Natural killer cell (primary cell): ENCODE measurements at regions not wholly inside any gene's neighbourhood (a gene's known extent, or its start where the extent isn't known, plus 50 kb on each side); places are given as distances from the start of the nearest gene placed in this dataset.
A peak's percentile ranks its signal among the peaks of the same experiment; 100 is the strongest.
"Not testable (repeated sequence)": the region's sequence is repeated elsewhere in the genome, so short reads cannot be mapped to it uniquely, and the experiment has no call there.

Experiments used
- ATAC-seq, 3 donors: fragments of 150-1000 bp in 2 of 3; fragments of 200-7000 bp in 1 of 3; cut with Tn5 transposase; 1 replicate in 1 of 3; 2 replicates in 2 of 3; pipeline ENCODE4 v1.10.0; 2021; ENCODE audit warnings: mild to moderate bottlenecking in 2 of 3, moderate library complexity in 2 of 3
- DNase-seq, 2 donors: peaks; one replicate each; pipeline versions ENCODE4 v3.0.0 to v3.0.0-alpha.2; 2013 to 2021; ENCODE audit warnings: mixed read lengths in 1 of 2
- H3K27ac ChIP-seq: one replicate; pipeline ENCODE4 v1.5.1; 2013; ENCODE audit warnings: mild to moderate bottlenecking, low read length
- H3K27me3 ChIP-seq: one replicate; pipeline ENCODE4 v1.6.1; 2013; ENCODE audit warnings: low read length; ENCODE audit not compliant: control insufficient read depth, insufficient read depth
- H3K36me3 ChIP-seq: one replicate; pipeline ENCODE4 v1.6.1; 2013; ENCODE audit warnings: low read length; ENCODE audit not compliant: control insufficient read depth, insufficient read depth
- H3K4me1 ChIP-seq: one replicate; pipeline ENCODE4 v1.6.1; 2013; ENCODE audit warnings: low read length; ENCODE audit not compliant: control insufficient read depth, insufficient read depth
- H3K4me3 ChIP-seq: one replicate; pipeline ENCODE4 v1.5.1; 2013; ENCODE audit warnings: low read length
- H3K9me3 ChIP-seq: one replicate; pipeline ENCODE4 v1.6.1; 2013; ENCODE audit warnings: low read length; ENCODE audit not compliant: control insufficient read depth, insufficient read depth
- H3K27ac Mint-ChIP-seq, 2 donors: one replicate each; pipeline ENCODE4 v1.8.0; 2022; ENCODE audit warnings: mild to moderate bottlenecking in 2 of 2, mixed read lengths in 2 of 2, moderate library complexity in 1 of 2
- H3K27me3 Mint-ChIP-seq, 2 donors: one replicate each; pipeline ENCODE4 v1.8.0; 2022; ENCODE audit warnings: low read depth in 2 of 2, mixed read lengths in 2 of 2
- H3K36me3 Mint-ChIP-seq: one replicate; pipeline ENCODE4 v1.8.0; 2022; ENCODE audit warnings: mixed read lengths
- H3K4me1 Mint-ChIP-seq, 2 donors: one replicate each; pipeline ENCODE4 v1.8.0; 2022; ENCODE audit warnings: mixed read lengths in 2 of 2
- H3K4me3 Mint-ChIP-seq: one replicate; pipeline ENCODE4 v1.8.0; 2022; ENCODE audit warnings: mild to moderate bottlenecking, moderate library complexity, mixed read lengths
- H3K9me3 Mint-ChIP-seq, 2 donors: one replicate each; pipeline ENCODE4 v1.8.0; 2022; ENCODE audit warnings: mixed read lengths in 2 of 2
- CTCF ChIP-seq: fragments of 200-600 bp; IDR thresholded peaks from one replicate; pipeline ENCODE4 v1.8.0; 2022; ENCODE audit warnings: antibody characterized with exemption
- WGBS: methylation state at CpG from one replicate; pipeline ENCODE4 v1.1.7; 2013; ENCODE audit warnings: missing lambda C conversion rate; ENCODE audit not compliant: insufficient coverage; 5-methylcytosine and 5-hydroxymethylcytosine counted together
- intact Hi-C: fragments of 100-400 bp; cut with micrococcal nuclease; formaldehyde crosslinking; loops from one replicate; pipeline ENCODE4 v1.14.2; 2022

- H3K36me3 Mint-ChIP-seq, H3K9me3 Mint-ChIP-seq, H3K9me3 ChIP-seq, H3K4me1 ChIP-seq, DNase-seq, intact Hi-C loops, H3K27me3 ChIP-seq, H3K27ac ChIP-seq, H3K4me3 ChIP-seq, H3K4me1 Mint-ChIP-seq, H3K4me3 Mint-ChIP-seq, H3K36me3 ChIP-seq, H3K27me3 Mint-ChIP-seq, H3K27ac Mint-ChIP-seq: not testable (repeated sequence)
- no CpG with 5 or more reads among the region's 13 CpGs for WGBS
- peak in 2 of 3 donors; percentile 15 for ATAC-seq
Measured at GRCh38 chr1:146448877-146449246, 220.0 kb upstream of the NOTCH2NLA start.

GRCh38 chr1:146448212-146448876 is 219.5 kb upstream of the NOTCH2NLA start:
- WGBS = no CpG with 5 or more reads among the region's 4 CpGs
- peak in 2 of 3 donors; percentile 36 to 40 for ATAC-seq
- intact Hi-C loops = not testable (repeated sequence)

GRCh38 chr1:146443871-146444222 is 215.0 kb upstream of the NOTCH2NLA start:
- H3K4me1 Mint-ChIP-seq, H3K27me3 ChIP-seq, H3K9me3 Mint-ChIP-seq, intact Hi-C loops, H3K36me3 Mint-ChIP-seq, ATAC-seq, H3K27ac ChIP-seq, H3K36me3 ChIP-seq, H3K4me1 ChIP-seq, H3K27me3 Mint-ChIP-seq, H3K9me3 ChIP-seq: not testable (repeated sequence)
- peak overlapping the region; percentile 34 for H3K4me3 ChIP-seq
- WGBS = 2% methylated on average over 14 of the region's 23 CpGs
- peak; percentile 36 to 45 for DNase-seq
- H3K4me3 Mint-ChIP-seq = peak overlapping the region; percentile 71
- peak overlapping the region in 1 of 2 donors; percentile 42 for H3K27ac Mint-ChIP-seq

More at GRCh38 chr1:146448212-146448876, 219.5 kb upstream of the NOTCH2NLA start:
- H3K36me3 ChIP-seq, H3K9me3 ChIP-seq, H3K36me3 Mint-ChIP-seq, H3K4me1 Mint-ChIP-seq, H3K27me3 ChIP-seq, H3K9me3 Mint-ChIP-seq, H3K4me1 ChIP-seq, H3K4me3 ChIP-seq, H3K4me3 Mint-ChIP-seq, H3K27ac Mint-ChIP-seq, H3K27ac ChIP-seq, H3K27me3 Mint-ChIP-seq: not testable (repeated sequence)
- TF ChIP-seq CTCF = peak; percentile 21
- peak in 1 of 2 donors; percentile 53 for DNase-seq

- ATAC-seq (peak in 1 of 3 donors; percentile 46), DNase-seq (peak in 1 of 2 donors; percentile 23)
Measured at GRCh38 chr1:146443088-146443870, 214.5 kb upstream of the NOTCH2NLA start.

GRCh38 chr1:146438543-146438942 is 209.7 kb upstream of the NOTCH2NLA start:
- H3K9me3 Mint-ChIP-seq, intact Hi-C loops, H3K9me3 ChIP-seq, H3K4me3 Mint-ChIP-seq, H3K36me3 Mint-ChIP-seq, H3K4me1 ChIP-seq, H3K27ac ChIP-seq, H3K4me3 ChIP-seq, H3K27me3 ChIP-seq, DNase-seq, H3K27me3 Mint-ChIP-seq, ATAC-seq, H3K27ac Mint-ChIP-seq, H3K4me1 Mint-ChIP-seq, H3K36me3 ChIP-seq: not testable (repeated sequence)
- no CpG with 5 or more reads among the region's 6 CpGs for WGBS

More at GRCh38 chr1:146443088-146443870, 214.5 kb upstream of the NOTCH2NLA start:
- H3K36me3 Mint-ChIP-seq, H3K36me3 ChIP-seq, H3K4me1 ChIP-seq, H3K27me3 ChIP-seq, H3K9me3 ChIP-seq, H3K27ac ChIP-seq, H3K4me3 Mint-ChIP-seq, H3K4me3 ChIP-seq, H3K4me1 Mint-ChIP-seq, intact Hi-C loops, H3K9me3 Mint-ChIP-seq, H3K27me3 Mint-ChIP-seq: not testable (repeated sequence)
- 48% methylated on average over 11 of the region's 29 CpGs for WGBS
- H3K27ac Mint-ChIP-seq = peak overlapping the region in 1 of 2 donors; percentile 42

- H3K27me3 ChIP-seq, H3K4me3 ChIP-seq, H3K36me3 Mint-ChIP-seq, H3K27ac Mint-ChIP-seq, H3K27me3 Mint-ChIP-seq, H3K9me3 Mint-ChIP-seq, H3K4me3 Mint-ChIP-seq, H3K27ac ChIP-seq, H3K36me3 ChIP-seq, ATAC-seq, DNase-seq, intact Hi-C loops, H3K9me3 ChIP-seq: not testable (repeated sequence)
- H3K4me1 ChIP-seq = peaks cover 12% of the 10 kb centered on the region
- 100% methylated on average over 1 of the region's 1 CpG for WGBS
- H3K4me1 Mint-ChIP-seq = peaks cover 5 to 11% of the 10 kb centered on the region in 2 donors
Measured at GRCh38 chr1:146416642-146417041, 187.8 kb upstream of the NOTCH2NLA start.

- H3K9me3 Mint-ChIP-seq, DNase-seq, H3K36me3 Mint-ChIP-seq, H3K36me3 ChIP-seq, H3K4me3 ChIP-seq, H3K27me3 Mint-ChIP-seq, H3K27me3 ChIP-seq, H3K9me3 ChIP-seq, ATAC-seq, intact Hi-C loops, H3K4me3 Mint-ChIP-seq: not testable (repeated sequence)
- peaks cover 7 to 14% of the 10 kb centered on the region in 2 donors for H3K4me1 Mint-ChIP-seq
- Histone ChIP-seq H3K27ac (peak overlapping the region; percentile 50), H3K4me1 (peaks cover 13% of the 10 kb centered on the region)
- peak overlapping the region; percentile 57 to 79 for H3K27ac Mint-ChIP-seq
- WGBS = 14% methylated on average over 3 of the region's 7 CpGs
Measured at GRCh38 chr1:146415017-146415416, 186.2 kb upstream of the NOTCH2NLA start.
